Stimulated activated CD4-positive, alpha-beta T cell treated with anti-CD3 and anti-CD28 coated beads, Interleukin-1b, Interleukin-23, amount 100 ng/mL, for 1 hour (primary cell): ENCODE measurements at regions not wholly inside any gene's neighbourhood (a gene's known extent, or its start where the extent isn't known, plus 50 kb on each side); places are given as distances from the start of the nearest gene placed in this dataset.
"Not testable (repeated sequence)": the region's sequence is repeated elsewhere in the genome, so short reads cannot be mapped to it uniquely, and the experiment has no call there.

Source experiments
- DNase-seq, 2 donors: peaks; one replicate each; pipeline ENCODE4 v3.0.0-alpha.2; 2020; ENCODE audit warnings: low read depth in 2 of 2

DNA sequence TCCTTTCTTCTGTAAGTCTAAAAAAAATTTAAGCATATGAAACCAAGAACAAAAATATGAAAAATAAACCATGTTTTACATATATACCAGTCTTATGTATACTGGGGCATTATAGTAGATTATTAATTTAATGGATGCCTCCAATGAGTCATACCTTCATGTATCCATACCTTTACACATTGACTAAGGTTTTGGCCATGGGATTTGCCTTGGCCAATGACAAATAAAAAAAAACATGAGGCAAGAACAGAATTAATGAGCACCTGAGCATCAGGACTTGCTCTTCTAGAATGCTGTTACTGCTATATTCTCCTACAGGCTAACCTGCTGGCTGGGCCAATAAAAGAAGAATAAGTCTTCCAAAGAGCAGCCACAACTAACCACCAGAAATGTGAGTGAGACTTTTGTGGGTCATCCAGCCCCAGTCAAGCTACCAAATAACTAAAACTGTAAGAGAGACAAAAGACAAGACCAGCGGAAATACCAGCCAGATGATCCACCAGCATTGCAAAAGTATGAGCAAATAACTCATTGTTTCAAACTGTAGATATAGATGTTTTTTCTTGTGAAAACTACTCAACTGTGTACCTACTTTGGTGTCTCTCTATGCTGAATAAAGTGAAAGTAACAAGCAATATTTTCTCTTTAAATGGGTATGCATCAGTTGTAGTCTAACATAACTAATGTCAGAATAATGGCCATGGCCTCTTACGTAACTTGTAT lies 749.6 kb upstream of the VRK2 start:
- DNase-seq = no peak

- DNase-seq = no peak
Measured at GRCh38 chr2:57313678-57314077, 732.9 kb upstream of the VRK2 start.

DNA sequence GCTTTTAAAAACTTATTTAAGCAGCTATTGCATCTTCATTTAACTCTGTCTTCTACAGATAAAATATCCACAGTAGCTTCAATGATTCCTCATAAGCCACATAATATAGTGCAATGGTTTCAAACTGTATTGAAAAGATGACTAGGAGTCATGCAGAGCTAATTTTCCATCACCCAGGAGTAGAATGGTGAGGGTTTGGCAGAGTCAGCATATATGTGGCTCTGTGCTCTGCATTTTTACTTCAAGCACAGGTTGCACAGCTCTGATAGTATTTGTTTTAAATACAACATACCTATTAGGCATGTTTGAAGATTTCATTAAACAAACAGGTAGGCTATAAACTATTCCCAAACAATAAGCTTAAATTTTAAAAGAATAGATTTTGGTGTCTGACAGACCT lies 731.9 kb upstream of the VRK2 start:
- no peak for DNase-seq

DNA sequence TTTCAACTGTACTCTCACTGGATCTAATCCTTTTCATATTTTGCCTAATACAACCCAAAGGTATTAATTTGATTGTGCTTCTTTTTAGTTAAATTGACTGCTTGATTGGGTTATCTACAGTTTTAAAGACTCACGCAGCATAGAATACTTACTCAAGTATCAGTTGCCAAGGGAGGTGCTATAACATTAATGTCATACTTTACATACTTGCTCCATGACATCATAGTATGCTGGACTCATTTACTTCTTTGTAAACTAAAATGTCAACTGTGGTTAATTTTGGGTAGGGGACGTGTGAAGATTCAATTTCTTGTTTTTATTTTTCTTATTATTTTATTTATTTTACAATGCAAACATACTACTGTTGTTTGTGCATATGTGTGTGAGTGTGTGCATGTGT lies 716.2 kb upstream of the VRK2 start:
- no peak for DNase-seq

- DNase-seq = no peak
Measured at GRCh38 chr2:57333221-57333620, 713.4 kb upstream of the VRK2 start.

GRCh38 chr2:57343391-57344006 lies 703.1 kb upstream of the VRK2 start:
- DNase-seq = no peak

DNA sequence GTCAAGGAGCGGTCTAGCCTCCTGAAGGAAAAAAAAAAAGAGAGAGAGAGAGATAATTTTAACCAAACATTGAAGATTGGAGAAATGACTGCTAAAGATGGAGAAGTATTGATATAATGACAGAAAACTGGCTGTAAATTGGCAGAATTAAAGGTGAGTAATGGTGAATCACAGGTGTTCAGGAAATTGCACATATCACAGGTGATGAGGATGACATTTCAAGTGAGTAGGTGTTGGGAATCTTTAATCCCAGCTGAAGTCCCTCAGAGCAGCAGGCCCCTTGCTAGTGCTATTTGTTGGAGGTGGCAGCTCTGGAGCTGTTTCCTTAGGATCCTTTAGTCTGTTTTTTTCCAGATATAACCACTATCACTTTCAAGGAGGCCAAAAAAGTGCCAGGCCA lies 678.4 kb upstream of the VRK2 start:
- no peak for DNase-seq

DNA sequence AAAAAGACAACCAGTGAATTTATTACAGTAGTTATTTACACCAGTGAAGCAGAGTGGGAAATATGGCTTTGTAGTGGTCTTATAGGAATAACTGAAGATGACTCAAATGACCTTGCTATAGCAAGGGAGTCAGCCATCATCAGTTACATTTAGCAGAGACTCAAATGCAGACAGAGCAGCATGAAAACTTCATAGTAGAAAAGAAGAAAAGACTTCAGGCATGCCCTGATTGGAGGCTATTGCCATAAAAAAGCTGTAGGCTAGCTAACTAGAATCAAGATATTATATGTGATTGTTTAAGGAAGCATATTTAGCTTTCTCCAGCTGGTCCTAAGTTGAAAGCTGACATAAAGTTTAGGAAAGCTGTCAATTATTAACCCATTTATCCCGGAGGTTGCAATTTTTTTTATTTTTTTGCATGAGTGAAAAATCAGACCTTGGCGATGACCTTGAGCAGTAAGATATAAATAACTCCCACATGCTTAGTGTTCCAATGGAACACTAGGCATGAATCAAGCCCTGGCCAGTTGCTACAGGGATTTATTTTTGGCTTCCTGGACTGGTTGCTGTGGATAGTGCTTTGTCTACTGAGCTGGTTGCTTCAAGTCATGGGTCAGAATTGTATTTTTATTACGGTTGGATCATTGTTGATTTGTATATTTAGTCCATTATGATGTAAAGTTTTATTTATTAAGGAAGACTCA lies 675.6 kb upstream of the VRK2 start:
- no peak for DNase-seq

DNA sequence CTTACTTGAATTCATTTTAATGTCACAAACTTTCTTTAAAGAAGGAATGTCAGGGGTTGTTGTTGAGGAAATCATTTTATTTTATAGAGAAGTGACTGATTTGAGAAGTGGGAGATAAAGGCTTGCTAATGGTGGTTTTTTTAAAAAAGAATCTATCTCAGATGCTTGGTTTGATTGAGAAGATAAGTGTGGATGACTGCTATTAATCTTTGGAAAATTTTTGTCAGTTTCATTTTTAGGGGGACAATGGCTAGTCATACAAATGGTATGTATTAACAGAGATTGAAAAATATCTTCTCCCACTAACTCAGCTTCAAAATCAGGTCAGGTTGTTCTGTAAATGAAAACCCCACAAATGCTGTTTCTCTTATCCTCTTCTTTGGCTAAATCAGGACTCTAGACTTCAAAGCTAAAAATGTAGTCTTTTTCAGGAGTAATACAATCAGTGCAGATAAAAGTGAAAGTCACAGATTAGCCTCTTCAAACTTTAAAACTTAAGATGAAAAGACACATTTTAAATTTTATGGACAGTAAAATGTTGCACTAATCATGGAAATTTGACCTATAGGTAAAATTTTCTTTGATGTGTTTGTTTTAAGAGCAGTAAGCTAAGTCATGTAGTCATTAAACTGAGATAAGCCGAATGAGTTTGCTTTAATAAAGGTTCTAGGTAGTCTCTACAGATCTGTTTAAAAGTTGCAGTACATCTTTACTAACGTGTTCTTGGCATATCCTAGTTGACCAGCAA lies 674.2 kb upstream of the VRK2 start:
- no peak for DNase-seq

- no peak for DNase-seq
Measured at GRCh38 chr2:57373530-57373929, 673.1 kb upstream of the VRK2 start.

- DNase-seq = no peak
Measured at GRCh38 chr2:57376985-57377384, 669.6 kb upstream of the VRK2 start.

GRCh38 chr2:57386305-57386704 lies 660.3 kb upstream of the VRK2 start:
- DNase-seq = no peak

DNA sequence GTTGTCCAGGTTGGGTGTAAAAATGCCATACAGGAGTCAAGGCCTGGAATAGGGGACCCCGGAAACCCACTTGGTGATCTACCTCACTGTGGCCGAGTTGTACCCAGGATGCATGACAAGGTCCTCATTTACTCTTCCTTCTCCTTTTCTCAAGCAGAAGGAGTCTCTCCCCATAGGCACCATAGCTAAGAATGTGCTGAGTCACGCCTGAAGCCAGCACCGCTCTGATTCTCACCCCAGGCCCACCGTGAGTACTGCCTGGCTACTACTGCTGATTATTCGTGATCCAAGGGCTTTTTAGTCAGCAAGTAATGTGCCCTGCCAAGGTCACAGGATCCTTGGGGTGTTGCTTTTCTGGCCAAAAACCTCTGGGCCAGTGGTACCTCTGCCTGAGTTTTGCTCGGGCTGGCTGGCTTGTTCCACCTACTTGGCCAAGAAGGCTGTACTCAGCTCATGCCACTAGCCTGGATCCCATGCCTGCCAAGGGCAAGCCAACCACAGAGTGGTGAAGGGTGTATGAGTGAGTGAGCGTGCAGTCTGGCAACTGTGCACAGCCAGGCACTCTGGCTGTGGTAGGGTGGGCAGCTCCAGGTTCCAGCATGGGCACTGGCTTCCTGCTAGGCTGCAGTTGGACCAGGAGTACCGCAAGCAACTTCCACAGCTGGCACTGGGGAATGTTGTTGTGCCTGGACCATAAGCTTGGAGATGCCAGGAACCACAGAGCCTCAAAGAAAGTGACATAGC lies 650.1 kb upstream of the VRK2 start:
- no peak for DNase-seq

GRCh38 chr2:57397550-57398360 lies 648.9 kb upstream of the VRK2 start:
- DNase-seq = no peak

- DNase-seq = no peak
Measured at GRCh38 chr2:57399057-57399456, 647.5 kb upstream of the VRK2 start.

DNA sequence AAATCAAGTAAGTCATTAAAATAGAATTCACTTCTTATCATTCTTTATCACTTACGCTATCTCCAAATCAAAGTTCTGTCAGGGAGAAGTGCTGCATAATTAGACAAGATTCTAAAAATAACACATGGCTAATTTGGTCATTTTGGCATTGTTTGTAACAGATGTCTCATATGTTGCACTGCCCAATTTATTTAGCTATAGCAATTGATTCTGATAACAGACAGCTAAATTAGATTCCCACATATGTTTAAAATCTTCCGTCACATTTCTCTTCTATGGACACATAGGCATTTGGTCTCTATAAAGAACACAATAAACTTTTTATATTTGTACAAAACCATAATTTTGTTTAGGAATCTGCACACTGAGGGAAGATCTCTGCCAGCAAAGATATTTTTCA lies 644.5 kb upstream of the VRK2 start:
- no peak for DNase-seq

- no peak for DNase-seq
Measured at GRCh38 chr2:57402755-57403154, 643.9 kb upstream of the VRK2 start.

DNA sequence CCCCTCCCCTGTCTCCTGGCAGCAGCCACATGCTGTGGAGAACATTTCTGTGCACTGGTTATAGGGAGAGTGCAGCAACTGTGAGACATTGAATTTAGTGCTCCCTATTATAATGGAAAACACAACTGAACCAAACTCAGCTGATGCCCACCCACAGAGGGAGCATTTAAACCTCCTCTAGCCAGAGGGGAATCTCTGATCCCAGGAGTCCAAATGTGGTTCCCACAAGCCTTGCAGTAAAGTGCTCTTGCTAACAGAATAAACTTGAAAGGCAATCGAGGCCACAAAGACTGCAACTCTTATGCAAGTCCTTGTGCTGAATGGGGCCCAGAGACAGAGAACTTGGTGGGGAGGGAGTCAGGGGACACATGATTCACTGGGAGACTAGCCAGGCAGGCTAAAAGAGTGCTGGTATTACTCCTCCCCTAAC lies 638.8 kb upstream of the VRK2 start:
- DNase-seq = no peak

DNA sequence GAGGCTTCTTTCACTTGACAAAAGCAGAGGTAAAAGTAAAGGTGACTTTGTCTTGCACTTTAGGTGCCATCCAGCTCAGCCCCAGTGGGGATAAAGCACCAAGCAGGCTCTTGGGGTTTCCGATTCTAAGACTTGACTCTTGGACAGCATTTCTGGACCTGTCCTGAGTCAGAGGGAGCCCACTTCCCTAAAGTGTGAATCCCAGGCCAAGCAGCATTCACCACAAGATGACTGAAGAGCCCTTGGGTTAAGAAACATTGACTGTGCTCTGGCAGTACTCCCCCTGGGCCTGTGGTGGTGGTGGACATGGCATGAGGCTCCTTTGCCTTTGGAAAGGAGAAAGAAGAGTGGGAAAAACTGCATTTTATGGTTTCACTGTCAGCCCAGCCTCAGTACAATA lies 638.0 kb upstream of the VRK2 start:
- DNase-seq = no peak

GRCh38 chr2:57417007-57417406 lies 629.6 kb upstream of the VRK2 start:
- DNase-seq = no peak

GRCh38 chr2:57418859-57419346 lies 627.7 kb upstream of the VRK2 start:
- not testable (repeated sequence) for DNase-seq
